GM10266 (cell line): ENCODE measurements at regions not wholly inside any gene's neighbourhood (a gene's known extent, or its start where the extent isn't known, plus 50 kb on each side); places are given as distances from the start of the nearest gene placed in this dataset.

Experiments
- DNase-seq: peaks from one replicate; pipeline ENCODE4 v3.0.0; 2012; ENCODE audit errors: extremely low spot score
- TF ChIP-seq, protein P1 (sequence below): IDR thresholded peaks from 2 replicates; pipeline ENCODE4 v1.5.1; 2012; ENCODE audit warnings: mild to moderate bottlenecking, low read depth; ENCODE audit not compliant: control insufficient read depth, insufficient read depth; ENCODE audit errors: missing control alignments

- DNase-seq: no peak
- TF ChIP-seq, protein P1, sequence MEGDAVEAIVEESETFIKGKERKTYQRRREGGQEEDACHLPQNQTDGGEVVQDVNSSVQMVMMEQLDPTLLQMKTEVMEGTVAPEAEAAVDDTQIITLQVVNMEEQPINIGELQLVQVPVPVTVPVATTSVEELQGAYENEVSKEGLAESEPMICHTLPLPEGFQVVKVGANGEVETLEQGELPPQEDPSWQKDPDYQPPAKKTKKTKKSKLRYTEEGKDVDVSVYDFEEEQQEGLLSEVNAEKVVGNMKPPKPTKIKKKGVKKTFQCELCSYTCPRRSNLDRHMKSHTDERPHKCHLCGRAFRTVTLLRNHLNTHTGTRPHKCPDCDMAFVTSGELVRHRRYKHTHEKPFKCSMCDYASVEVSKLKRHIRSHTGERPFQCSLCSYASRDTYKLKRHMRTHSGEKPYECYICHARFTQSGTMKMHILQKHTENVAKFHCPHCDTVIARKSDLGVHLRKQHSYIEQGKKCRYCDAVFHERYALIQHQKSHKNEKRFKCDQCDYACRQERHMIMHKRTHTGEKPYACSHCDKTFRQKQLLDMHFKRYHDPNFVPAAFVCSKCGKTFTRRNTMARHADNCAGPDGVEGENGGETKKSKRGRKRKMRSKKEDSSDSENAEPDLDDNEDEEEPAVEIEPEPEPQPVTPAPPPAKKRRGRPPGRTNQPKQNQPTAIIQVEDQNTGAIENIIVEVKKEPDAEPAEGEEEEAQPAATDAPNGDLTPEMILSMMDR: no peak
These were observed 140.6 kb upstream of the PHACTR1 start for GRCh38 chr6:12575961-12576360.

DNA sequence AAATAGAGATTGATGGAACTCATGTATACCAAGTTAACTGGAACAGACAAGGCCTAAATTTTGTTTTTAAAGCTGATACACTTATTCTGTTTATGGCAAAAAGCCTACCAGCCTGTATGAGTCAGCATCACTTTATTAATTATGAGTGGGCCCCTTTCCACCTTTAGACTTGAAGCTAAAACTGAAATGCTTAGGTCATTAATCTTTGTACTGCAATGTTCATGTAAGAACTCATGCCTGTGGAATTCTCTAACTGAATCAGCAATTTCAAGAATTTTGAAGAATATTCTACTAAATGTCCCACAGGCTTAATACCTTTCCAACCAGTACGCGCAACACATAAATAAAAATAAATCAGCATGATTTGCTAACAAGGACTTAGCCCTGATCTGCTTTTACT is 140.2 kb upstream of the PHACTR1 start:
- TF ChIP-seq, protein P1: no peak
- DNase-seq: no peak

GRCh38 chr6:12577124-12577850 is 139.3 kb upstream of the PHACTR1 start:
- DNase-seq: no peak
- TF ChIP-seq, protein P1: no peak

DNA sequence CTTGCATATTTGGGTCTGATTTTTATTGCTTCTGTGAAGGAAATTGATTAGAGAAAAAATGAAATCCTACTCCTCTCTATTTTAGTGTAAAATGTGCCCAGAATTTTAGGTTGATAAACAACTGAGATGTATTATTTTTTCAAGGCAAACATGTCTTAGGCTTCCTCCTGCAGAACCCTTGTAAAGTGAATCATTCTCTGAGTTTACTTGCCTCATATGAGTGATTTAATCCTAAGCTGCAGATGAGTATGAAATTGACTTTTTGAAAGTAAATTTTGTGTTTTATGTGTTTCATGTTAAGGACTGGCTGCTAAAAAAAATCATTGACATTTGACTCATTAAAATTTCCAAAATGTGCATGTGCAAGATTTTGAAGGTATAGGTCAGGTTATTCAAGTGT is 138.5 kb upstream of the PHACTR1 start:
- TF ChIP-seq, protein P1: no peak
- no peak for DNase-seq

DNA sequence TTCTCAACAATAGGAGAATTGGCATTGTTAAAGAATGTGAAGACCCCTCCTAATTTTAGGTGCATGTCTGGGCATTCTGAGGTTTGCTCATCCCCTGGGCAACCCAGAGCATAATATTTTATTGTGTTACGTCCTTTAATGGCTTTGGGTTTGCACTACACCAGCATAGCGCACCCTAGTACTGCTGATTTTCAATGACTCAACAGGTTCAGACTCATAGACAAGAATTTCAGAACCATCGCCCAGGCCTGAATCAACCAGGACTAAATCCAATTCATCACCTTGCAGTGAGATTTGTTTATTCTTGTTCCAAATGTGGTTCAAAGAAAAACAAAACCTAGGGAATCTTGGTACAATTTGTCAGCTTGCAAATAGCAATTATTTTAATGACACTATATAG is 137.8 kb upstream of the PHACTR1 start:
- no peak for DNase-seq
- TF ChIP-seq, protein P1: no peak

DNA sequence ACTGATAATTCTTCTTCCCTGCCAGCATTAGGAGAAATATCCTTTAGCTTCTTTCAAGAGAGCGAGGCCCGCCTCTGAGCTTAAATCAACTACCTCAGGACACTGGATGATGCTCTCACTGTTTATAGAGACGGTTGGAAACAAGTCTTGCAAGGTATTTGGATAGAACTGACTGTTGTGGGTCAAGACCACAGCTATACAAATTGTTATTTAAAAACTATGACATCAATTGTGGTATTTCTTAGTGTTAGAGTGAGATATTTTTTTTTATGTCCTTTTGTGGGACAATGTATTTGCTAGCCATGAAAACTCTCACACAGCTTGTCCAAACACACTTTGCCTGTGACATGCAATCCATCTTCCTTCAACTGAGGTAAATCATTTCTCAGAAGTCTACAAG is 136.3 kb upstream of the PHACTR1 start:
- no peak for DNase-seq
- TF ChIP-seq, protein P1: no peak

- DNase-seq: no peak
- TF ChIP-seq, protein P1: no peak
These were observed 134.0 kb upstream of the PHACTR1 start for GRCh38 chr6:12582421-12583110.
